Parathyroid adenoma (tissue), 2 donors: ENCODE measurements at regions not wholly inside any gene's neighbourhood (a gene's known extent, or its start where the extent isn't known, plus 50 kb on each side); places are given as distances from the start of the nearest gene placed in this dataset.

Source experiments
- H2AFZ ChIP-seq: fragments of 300-600 bp; sonication (generic); one replicate; pipeline ENCODE4 v1.7.0; 2017; ENCODE audit warnings: antibody characterized with exemption, mild to moderate bottlenecking
- H3K27ac ChIP-seq: fragments of 300-600 bp; sonication (generic); one replicate; pipeline ENCODE4 v1.7.0; 2017
- H3K27me3 ChIP-seq: fragments of 300-600 bp; sonication (generic); one replicate; pipeline ENCODE4 v1.7.0; 2017; ENCODE audit warnings: low read length; ENCODE audit not compliant: control insufficient read depth, insufficient read depth
- H3K36me3 ChIP-seq: fragments of 300-600 bp; sonication (generic); one replicate; pipeline ENCODE4 v1.7.0; 2017; ENCODE audit warnings: low read length; ENCODE audit not compliant: control insufficient read depth, insufficient read depth
- H3K4me1 ChIP-seq: fragments of 300-600 bp; sonication (generic); one replicate; pipeline ENCODE4 v1.7.0; 2017; ENCODE audit warnings: control low read depth
- H3K4me2 ChIP-seq: fragments of 300-600 bp; sonication (generic); one replicate; pipeline ENCODE4 v1.7.0; 2017; ENCODE audit warnings: low read length
- H3K4me3 ChIP-seq: fragments of 300-600 bp; sonication (generic); one replicate; pipeline ENCODE4 v1.7.0; 2017; ENCODE audit warnings: low read depth, low read length
- H3K79me2 ChIP-seq: fragments of 300-600 bp; sonication (generic); one replicate; pipeline ENCODE4 v1.7.0; 2017; ENCODE audit warnings: control low read depth
- H3K9ac ChIP-seq: fragments of 300-600 bp; sonication (generic); one replicate; pipeline ENCODE4 v1.7.0; 2017; ENCODE audit warnings: mild to moderate bottlenecking
- H3K9me3 ChIP-seq: fragments of 300-600 bp; sonication (generic); one replicate; pipeline ENCODE4 v1.7.0; 2017; ENCODE audit warnings: low read length; ENCODE audit not compliant: control insufficient read depth
- CTCF ChIP-seq: fragments of 300-600 bp; sonication (generic); IDR thresholded peaks from one replicate; pipeline ENCODE4 v1.7.0; 2017; ENCODE audit warnings: antibody characterized with exemption, mild to moderate bottlenecking
- donor health status: primary hyperparathyroidism.

- Histone ChIP-seq H3K4me3 (no peak overlapping the region), H3K9ac (no peak overlapping the region), H3K9me3 (no peaks in the 10 kb centered on the region), H3K36me3 (no peaks in the 10 kb centered on the region), H3K27me3 (no peaks in the 10 kb centered on the region), H3K4me1 (no peaks in the 10 kb centered on the region), H3K79me2 (no peaks in the 10 kb centered on the region), H3K4me2 (no peak overlapping the region), H3K27ac (no peak overlapping the region), H2AFZ (no peak overlapping the region)
- no peak for TF ChIP-seq CTCF
Measured at GRCh38 chr3:24818055-24818454, 323.4 kb upstream of the THRB start.

- TF ChIP-seq CTCF, result no peak
- H3K27ac ChIP-seq, result no peak overlapping the region
- H3K4me1 ChIP-seq, result no peaks in the 10 kb centered on the region
- H3K4me2 ChIP-seq, result no peak overlapping the region
- H2AFZ ChIP-seq, result no peak overlapping the region
- no peaks in the 10 kb centered on the region for H3K27me3 ChIP-seq
- no peak overlapping the region for H3K4me3 ChIP-seq
- no peaks in the 10 kb centered on the region for H3K36me3 ChIP-seq
- no peaks in the 10 kb centered on the region for H3K79me2 ChIP-seq
- no peak overlapping the region for H3K9ac ChIP-seq
- no peaks in the 10 kb centered on the region for H3K9me3 ChIP-seq
Measured at GRCh38 chr3:24828011-24828410, 333.4 kb upstream of the THRB start.

DNA sequence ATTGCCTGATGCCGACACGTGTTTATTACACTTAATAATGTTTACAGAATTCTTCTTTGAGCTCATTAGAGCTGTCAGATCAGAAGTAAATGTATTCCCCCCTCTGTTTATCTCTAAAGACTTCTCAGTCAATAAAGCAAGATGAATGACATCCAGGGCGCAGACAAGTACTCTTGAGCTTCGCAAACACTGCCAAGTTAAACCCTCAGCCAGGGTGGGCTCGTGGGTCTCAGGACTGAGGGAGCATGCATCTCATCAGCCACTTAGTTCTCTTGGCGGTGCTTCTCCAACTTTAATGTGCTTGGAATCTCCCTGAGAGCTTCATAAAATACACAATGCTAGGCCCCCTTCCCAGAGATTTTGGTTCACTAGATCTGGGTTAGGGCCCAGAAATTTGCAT lies 333.9 kb upstream of the THRB start:
- Histone ChIP-seq H3K79me2 (no peaks in the 10 kb centered on the region), H3K9ac (no peak overlapping the region), H2AFZ (no peak overlapping the region), H3K27me3 (no peaks in the 10 kb centered on the region), H3K9me3 (no peaks in the 10 kb centered on the region), H3K4me3 (peak overlapping the region; percentile 17), H3K4me1 (no peaks in the 10 kb centered on the region), H3K4me2 (peak overlapping the region; percentile 54), H3K27ac (no peak overlapping the region), H3K36me3 (no peaks in the 10 kb centered on the region)
- no peak for TF ChIP-seq CTCF

DNA sequence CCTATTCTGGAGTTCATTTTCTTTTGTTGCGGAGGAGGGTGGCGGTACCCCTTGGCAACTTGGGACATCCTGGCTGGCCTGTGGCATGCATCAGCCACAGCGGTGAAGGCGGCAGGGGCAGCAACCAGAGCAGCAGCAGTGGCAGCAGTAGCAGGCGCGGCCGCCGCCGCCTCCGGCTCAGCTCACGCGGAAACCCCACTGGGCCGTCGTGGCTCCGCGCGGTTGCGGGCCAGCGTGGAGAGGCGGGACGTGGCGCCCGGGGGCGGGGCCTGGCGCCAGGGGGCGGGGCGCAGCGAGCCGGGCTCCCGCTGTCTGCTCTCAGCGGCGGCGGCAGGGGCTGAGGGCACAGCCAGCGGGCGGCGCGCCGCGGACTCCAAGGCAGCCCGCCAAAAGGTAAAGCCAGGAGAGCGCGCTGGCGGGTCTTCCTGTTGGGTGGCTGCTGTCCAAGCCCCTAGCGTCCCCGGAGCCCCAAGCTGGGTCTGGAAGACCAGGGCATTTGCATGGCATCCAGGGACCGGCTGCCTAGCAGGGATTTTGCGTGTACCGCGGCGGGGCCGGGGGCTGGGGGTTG lies 334.4 kb upstream of the THRB start:
- Histone ChIP-seq H3K9ac (no peak overlapping the region), H3K27me3 (no peaks in the 10 kb centered on the region), H2AFZ (no peak overlapping the region)

More for the DNA sequence above, 334.4 kb upstream of the THRB start:
- H3K36me3 ChIP-seq, result no peaks in the 10 kb centered on the region
- peak overlapping the region; percentile 17 for H3K4me3 ChIP-seq
- H3K79me2 ChIP-seq, result no peaks in the 10 kb centered on the region
- H3K9me3 ChIP-seq, result no peaks in the 10 kb centered on the region
- H3K4me1 ChIP-seq, result no peaks in the 10 kb centered on the region
- H3K4me2 ChIP-seq, result peak overlapping the region; percentile 77
- TF ChIP-seq CTCF, result no peak
- H3K27ac ChIP-seq, result no peak overlapping the region
